CD14-positive monocyte (primary cell): ENCODE measurements at regions not wholly inside any gene's neighbourhood (a gene's known extent, or its start where the extent isn't known, plus 50 kb on each side); places are given as distances from the start of the nearest gene placed in this dataset.

ENCODE experiments used
- DNase-seq, 3 donors: peaks; one replicate each; pipeline ENCODE4 v3.0.0-alpha.2; 2011 to 2022
- H2AFZ ChIP-seq: 2 replicates; pipeline ENCODE4 v1.6.0; 2012; ENCODE audit warnings: mild to moderate bottlenecking, low read depth, low read length, inconsistent platforms; ENCODE audit not compliant: insufficient read depth, poor library complexity, severe bottlenecking
- H3K27ac ChIP-seq, 2 donors: 1 replicate in 1 of 2; 2 replicates in 1 of 2; pipeline ENCODE4 v1.5.1; 2012 to 2013; ENCODE audit warnings: low read length in 2 of 2, control low read depth in 1 of 2, inconsistent platforms in 1 of 2, low read depth in 1 of 2, mild to moderate bottlenecking in 1 of 2
- H3K27me3 ChIP-seq, 2 donors: one replicate each; pipeline versions ENCODE4 v1.6.0 to v1.6.1; 2011 to 2013; ENCODE audit warnings: low read length in 2 of 2; ENCODE audit not compliant: control insufficient read depth in 2 of 2, insufficient read depth in 2 of 2
- H3K36me3 ChIP-seq, 2 donors: replicated peaks in 1 of 2; 1 replicate in 1 of 2; 2 replicates in 1 of 2; pipeline versions ENCODE4 v1.5.1 to v1.6.1; 2012 to 2013; ENCODE audit warnings: low read length in 2 of 2, control low read depth in 1 of 2, inconsistent platforms in 1 of 2, mild to moderate bottlenecking in 1 of 2; ENCODE audit not compliant: insufficient read depth in 2 of 2, control insufficient read depth in 1 of 2
- H3K4me1 ChIP-seq, 2 donors: 1 replicate in 1 of 2; 2 replicates in 1 of 2; pipeline versions ENCODE4 v1.5.1 to v1.6.1; 2012 to 2013; ENCODE audit warnings: low read length in 2 of 2, control low read depth in 1 of 2, inconsistent platforms in 1 of 2, mild to moderate bottlenecking in 1 of 2, moderate library complexity in 1 of 2; ENCODE audit not compliant: insufficient read depth in 2 of 2, control insufficient read depth in 1 of 2
- H3K4me2 ChIP-seq: replicated peaks from 2 replicates; pipeline ENCODE3; 2012; ENCODE audit warnings: low read length, moderate library complexity, mild to moderate bottlenecking; ENCODE audit not compliant: poor library complexity, severe bottlenecking; ENCODE audit errors: extremely low read depth
- H3K4me3 ChIP-seq, 3 experiments: fragments of 200-600 bp in 1 of 3; sonication (generic) in 1 of 3; replicated peaks in 1 of 3; 1 replicate in 2 of 3; 2 replicates in 1 of 3; pipeline ENCODE4 v1.5.1; 2011 to 2013; ENCODE audit warnings: low read length in 3 of 3, mild to moderate bottlenecking in 3 of 3, control low read depth in 2 of 3, low read depth in 2 of 3, inconsistent platforms in 1 of 3, moderate library complexity in 1 of 3
- H3K79me2 ChIP-seq: 2 replicates; pipeline ENCODE4 v1.6.0; 2012; ENCODE audit warnings: mild to moderate bottlenecking, control low read depth, inconsistent platforms, low read length, moderate library complexity; ENCODE audit not compliant: insufficient read depth
- H3K9ac ChIP-seq: 2 replicates; pipeline ENCODE4 v1.6.0; 2017; ENCODE audit warnings: low read length, mild to moderate bottlenecking; ENCODE audit not compliant: insufficient read depth, poor library complexity, severe bottlenecking
- H3K9me3 ChIP-seq, 2 donors: replicated peaks in 1 of 2; 1 replicate in 1 of 2; 2 replicates in 1 of 2; pipeline versions ENCODE4 v1.5.1 to v1.6.1; 2012 to 2013; ENCODE audit warnings: low read length in 2 of 2, control low read depth in 1 of 2; ENCODE audit not compliant: control insufficient read depth in 1 of 2, insufficient read depth in 1 of 2
- H4K20me1 ChIP-seq: 2 replicates; pipeline ENCODE4 v1.6.0; 2012; ENCODE audit warnings: mild to moderate bottlenecking, low read length, control low read depth, moderate library complexity; ENCODE audit not compliant: insufficient read depth
- H3K27ac Mint-ChIP-seq, 7 donors: one replicate each; pipeline ENCODE4 v1.8.0; 2020; ENCODE audit warnings: mild to moderate bottlenecking in 7 of 7, mixed read lengths in 7 of 7, moderate library complexity in 6 of 7, inconsistent platforms in 2 of 7
- H3K27me3 Mint-ChIP-seq, 3 donors: one replicate each; pipeline ENCODE4 v1.8.0; 2021 to 2022; ENCODE audit warnings: low read depth in 3 of 3, mild to moderate bottlenecking in 3 of 3, mixed read lengths in 3 of 3, moderate library complexity in 3 of 3, inconsistent platforms in 1 of 3
- H3K36me3 Mint-ChIP-seq, 2 donors: one replicate each; pipeline ENCODE4 v1.8.0; 2020; ENCODE audit warnings: mixed read lengths in 2 of 2, inconsistent platforms in 1 of 2, mild to moderate bottlenecking in 1 of 2
- H3K4me1 Mint-ChIP-seq: one replicate; pipeline ENCODE4 v1.8.0; 2020; ENCODE audit warnings: mild to moderate bottlenecking, mixed read lengths
- H3K4me3 Mint-ChIP-seq, 2 donors: one replicate each; pipeline ENCODE4 v1.8.0; 2020; ENCODE audit warnings: mild to moderate bottlenecking in 2 of 2, mixed read lengths in 2 of 2, moderate library complexity in 1 of 2
- H3K9me3 Mint-ChIP-seq, 7 donors: one replicate each; pipeline ENCODE4 v1.8.0; 2020 to 2022; ENCODE audit warnings: mixed read lengths in 7 of 7, mild to moderate bottlenecking in 6 of 7, moderate library complexity in 6 of 7, inconsistent platforms in 2 of 7
- CTCF ChIP-seq: fragments of 200-600 bp; IDR thresholded peaks from one replicate; pipeline ENCODE4 v1.8.0; 2022; ENCODE audit warnings: antibody characterized with exemption, mild to moderate bottlenecking
- WGBS: methylation state at CpG from one replicate; pipeline ENCODE4 v1.1.5; 2013; ENCODE audit warnings: missing lambda C conversion rate; ENCODE audit not compliant: insufficient coverage; 5-methylcytosine and 5-hydroxymethylcytosine counted together
- intact Hi-C, 2 donors: fragments of 100-400 bp; cut with micrococcal nuclease; formaldehyde crosslinking; loops; one replicate each; pipeline versions ENCODE4 v1.15.0 to v1.15.1; 2023

- Histone ChIP-seq H3K79me2 (no peaks in the 10 kb centered on the region), H3K4me2 (no peak overlapping the region), H3K9me3 (no peaks in the 10 kb centered on the region), H4K20me1 (no peaks in the 10 kb centered on the region), H3K4me3 (no peak overlapping the region), H3K27me3 (no peaks in the 10 kb centered on the region), H3K36me3 (no peaks in the 10 kb centered on the region), H2AFZ (no peak overlapping the region), H3K9ac (no peak overlapping the region), H3K4me1 (no peaks in the 10 kb centered on the region), H3K27ac (no peak overlapping the region)
- H3K9me3 Mint-ChIP-seq, result peaks cover 0 to 2% (median 0%) of the 10 kb centered on the region in 7 donors
- TF ChIP-seq CTCF, result no peak
- 91% methylated on average over 2 of the region's 3 CpGs for WGBS
- H3K27ac Mint-ChIP-seq, result no peak overlapping the region
- intact Hi-C loops, result no loop called here
- no peaks in the 10 kb centered on the region for H3K36me3 Mint-ChIP-seq
- H3K4me3 Mint-ChIP-seq, result no peak overlapping the region
- H3K27me3 Mint-ChIP-seq, result peaks cover 0 to 4% (median 2%) of the 10 kb centered on the region in 3 donors
- no peak for DNase-seq
- H3K4me1 Mint-ChIP-seq, result no peaks in the 10 kb centered on the region
These were observed 181.9 kb downstream of the CETN3 start for GRCh38 chr5:90227683-90228082.

- no peak overlapping the region for H3K27ac Mint-ChIP-seq
- peaks cover 0 to 2% (median 0%) of the 10 kb centered on the region in 7 donors for H3K9me3 Mint-ChIP-seq
- no peaks in the 10 kb centered on the region for H3K27me3 ChIP-seq
- no peak overlapping the region for H3K27ac ChIP-seq
- H3K4me1 Mint-ChIP-seq, result no peaks in the 10 kb centered on the region
- H3K4me2 ChIP-seq, result no peak overlapping the region
- H3K4me3 Mint-ChIP-seq, result no peak overlapping the region
- no peaks in the 10 kb centered on the region for H3K4me1 ChIP-seq
- 75% methylated on average over 2 of the region's 2 CpGs for WGBS
- intact Hi-C loops, result no loop called here
- no peaks in the 10 kb centered on the region for H3K9me3 ChIP-seq
- H3K36me3 Mint-ChIP-seq, result no peaks in the 10 kb centered on the region
- H3K27me3 Mint-ChIP-seq, result peaks cover 0 to 4% (median 2%) of the 10 kb centered on the region in 3 donors
- no peak for DNase-seq
- H3K4me3 ChIP-seq, result no peak overlapping the region
- no peaks in the 10 kb centered on the region for H3K79me2 ChIP-seq
- no peak overlapping the region for H3K9ac ChIP-seq
- H2AFZ ChIP-seq, result no peak overlapping the region
- TF ChIP-seq CTCF, result no peak
- H3K36me3 ChIP-seq, result no peaks in the 10 kb centered on the region
- H4K20me1 ChIP-seq, result no peaks in the 10 kb centered on the region
These were observed 183.0 kb downstream of the CETN3 start for GRCh38 chr5:90226433-90227099.
